Panc1 (cell line): ENCODE measurements at regions not wholly inside any gene's neighbourhood (a gene's known extent, or its start where the extent isn't known, plus 50 kb on each side); places are given as distances from the start of the nearest gene placed in this dataset.

Experiments
- ATAC-seq: fragments of 200-7000 bp; cut with Tn5 transposase; 2 replicates; pipeline ENCODE4 v1.9.1; 2020; ENCODE audit warnings: mild to moderate bottlenecking, moderate library complexity
- BruUV-seq: library from RNA; stranded (reverse); fragments of 400-500 nt; replicated peaks from 2 replicates; lab custom pipeline; 2021; lab: Mats Ljungman, UMichigan
- CTCF ChIA-PET: fragments of 300-600 bp; sonication (Branson Sonifier 250); formaldehyde crosslinking; loops from one replicate; lab custom pipeline; 2022; ENCODE audit warnings: antibody characterized with exemption; lab: Charles Lee
- POLR2A ChIA-PET: fragments of 300-600 bp; sonication (Branson Sonifier 250); formaldehyde crosslinking; loops from one replicate; lab custom pipeline; 2022; ENCODE audit warnings: antibody characterized with exemption; lab: Charles Lee
- DNase-seq: peaks from one replicate; pipeline ENCODE4 v3.0.0-alpha.2; 2010; ENCODE audit warnings: low read depth, low spot score
- H3K27ac ChIP-seq: 2 replicates; pipeline ENCODE4 v1.5.1; 2011; ENCODE audit warnings: mild to moderate bottlenecking, low read length, inconsistent platforms
- H3K27me3 ChIP-seq: fragments of 200-500 bp; sonication (Bioruptor generic); 2 replicates; pipeline ENCODE4 v1.6.0; 2014; ENCODE audit warnings: low read length, inconsistent platforms; ENCODE audit not compliant: control insufficient read depth, insufficient read depth
- H3K36me3 ChIP-seq: fragments of 200-500 bp; sonication (Bioruptor generic); 2 replicates; pipeline ENCODE4 v1.5.1; 2014; ENCODE audit warnings: inconsistent platforms, mild to moderate bottlenecking, low read length, moderate library complexity; ENCODE audit not compliant: control insufficient read depth, insufficient read depth
- H3K4me1 ChIP-seq: 2 replicates; pipeline ENCODE4 v1.5.1; 2011; ENCODE audit warnings: inconsistent platforms, mild to moderate bottlenecking, low read length, moderate library complexity; ENCODE audit not compliant: control insufficient read depth, insufficient read depth
- H3K4me3 ChIP-seq, 2 experiments: 2 replicates each; pipeline ENCODE4 v1.5.1; 2011 to 2012; ENCODE audit warnings: low read depth in 2 of 2, low read length in 2 of 2, mild to moderate bottlenecking in 2 of 2, inconsistent platforms in 1 of 2, moderate library complexity in 1 of 2
- H3K9me3 ChIP-seq: fragments of 200-500 bp; sonication (Bioruptor generic); 2 replicates; pipeline ENCODE4 v1.5.1; 2014; ENCODE audit warnings: low read depth, mild to moderate bottlenecking, inconsistent platforms, low read length, moderate library complexity; ENCODE audit not compliant: control insufficient read depth, insufficient read depth
- POLR2AphosphoS5 ChIP-seq: IDR thresholded peaks from 2 replicates; pipeline ENCODE4 v1.6.1; 2012; ENCODE audit warnings: mild to moderate bottlenecking, low read depth, low read length, moderate library complexity
- REST ChIP-seq, 2 experiments: IDR thresholded peaks; 2 replicates each; pipeline ENCODE4 v1.6.1; 2011 to 2012; ENCODE audit warnings: low read depth in 2 of 2, control low read depth in 1 of 2, low read length in 1 of 2, mild to moderate bottlenecking in 1 of 2, moderate library complexity in 1 of 2; ENCODE audit not compliant: insufficient read depth in 1 of 2
- SIN3A ChIP-seq: IDR thresholded peaks from 2 replicates; pipeline ENCODE4 v1.6.1; 2012; ENCODE audit warnings: low read depth, mild to moderate bottlenecking, low read length, moderate library complexity, borderline replicate concordance; ENCODE audit not compliant: insufficient read depth
- TCF7L2 ChIP-seq: IDR thresholded peaks from 2 replicates; pipeline ENCODE4 v1.6.1; 2011; ENCODE audit warnings: mild to moderate bottlenecking, low read depth, low read length, inconsistent platforms
- in situ Hi-C: cut with HindIII; loops from 2 replicates; pipeline ENCODE4 v1.10.0; 2016; ENCODE audit warnings: low sequenced_read_pairs, low pct_unique_long_range_greater_than_20kb
- intact Hi-C: fragments of 100-400 bp; cut with micrococcal nuclease; formaldehyde crosslinking; loops from one replicate; pipeline ENCODE4 v1.10.0; 2022; ENCODE audit not compliant: unreplicated experiment
- TF ChIP-seq, protein P1 (sequence below): fragments of 450-650 bp; IDR thresholded peaks from 2 replicates; pipeline ENCODE4 v1.5.1; 2017; ENCODE audit warnings: mild to moderate bottlenecking

DNA sequence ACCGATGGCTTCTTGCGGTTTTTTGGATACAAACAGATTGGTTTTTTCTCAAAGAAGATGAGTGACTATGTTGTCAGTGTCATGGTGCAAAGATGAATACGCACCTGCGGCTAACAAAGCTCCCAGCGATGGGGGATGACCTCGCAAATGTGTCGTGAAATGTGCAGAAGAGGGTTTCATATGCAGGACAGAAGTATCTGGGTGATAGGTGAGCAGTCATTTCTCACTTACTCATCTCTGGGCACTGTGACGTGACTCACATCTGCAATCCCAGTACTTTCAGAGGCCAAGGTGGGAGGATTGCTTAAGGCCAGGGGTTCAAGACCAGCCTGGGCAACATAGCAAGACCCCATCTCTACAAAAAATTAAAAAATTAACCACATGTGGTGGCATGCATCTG is 216.3 kb downstream of the ERMARD start:
- H3K27ac ChIP-seq: no peak overlapping the region
- no TSS peak for BruUV-seq
- intact Hi-C loops: no loop called here
- no peaks in the 10 kb centered on the region for H3K9me3 ChIP-seq
- TF ChIP-seq SIN3A (no peak), REST (IDR thresholded peaks at IDR 0.05; ENCODE audit: insufficient read depth in 1 of 2, low read depth in 2 of 2, low read length in 1 of 2) (no peak), TCF7L2 (no peak), POLR2AphosphoS5 (no peak)
- TF ChIP-seq, protein P1, sequence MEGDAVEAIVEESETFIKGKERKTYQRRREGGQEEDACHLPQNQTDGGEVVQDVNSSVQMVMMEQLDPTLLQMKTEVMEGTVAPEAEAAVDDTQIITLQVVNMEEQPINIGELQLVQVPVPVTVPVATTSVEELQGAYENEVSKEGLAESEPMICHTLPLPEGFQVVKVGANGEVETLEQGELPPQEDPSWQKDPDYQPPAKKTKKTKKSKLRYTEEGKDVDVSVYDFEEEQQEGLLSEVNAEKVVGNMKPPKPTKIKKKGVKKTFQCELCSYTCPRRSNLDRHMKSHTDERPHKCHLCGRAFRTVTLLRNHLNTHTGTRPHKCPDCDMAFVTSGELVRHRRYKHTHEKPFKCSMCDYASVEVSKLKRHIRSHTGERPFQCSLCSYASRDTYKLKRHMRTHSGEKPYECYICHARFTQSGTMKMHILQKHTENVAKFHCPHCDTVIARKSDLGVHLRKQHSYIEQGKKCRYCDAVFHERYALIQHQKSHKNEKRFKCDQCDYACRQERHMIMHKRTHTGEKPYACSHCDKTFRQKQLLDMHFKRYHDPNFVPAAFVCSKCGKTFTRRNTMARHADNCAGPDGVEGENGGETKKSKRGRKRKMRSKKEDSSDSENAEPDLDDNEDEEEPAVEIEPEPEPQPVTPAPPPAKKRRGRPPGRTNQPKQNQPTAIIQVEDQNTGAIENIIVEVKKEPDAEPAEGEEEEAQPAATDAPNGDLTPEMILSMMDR: no peak
- CTCF ChIA-PET: interaction anchor here (0.9 kb wide), 1 partner anchor 178 kb away, joined by 3 read pairs; no protein-coding TSS in a partner anchor
- no peaks in the 10 kb centered on the region for H3K4me1 ChIP-seq
- H3K36me3 ChIP-seq: no peaks in the 10 kb centered on the region
- DNase-seq (no peak), ATAC-seq (no peak)
- POLR2A ChIA-PET: no interaction called here
- in situ Hi-C loops: no loop called here
- H3K4me3 ChIP-seq: no peak overlapping the region
- no peaks in the 10 kb centered on the region; the same call in 1 of the 2 replicates for H3K27me3 ChIP-seq

- ATAC-seq: no peak
- no TSS peak for BruUV-seq
- Histone ChIP-seq H3K27me3 (no peaks in the 10 kb centered on the region; the same call in 1 of the 2 replicates), H3K4me1 (no peaks in the 10 kb centered on the region), H3K9me3 (no peaks in the 10 kb centered on the region), H3K27ac (no peak overlapping the region), H3K4me3 (no peak overlapping the region), H3K36me3 (no peaks in the 10 kb centered on the region)
- DNase-seq: no peak
- intact Hi-C loops: no loop called here
- ChIA-PET CTCF (interaction anchor here (0.7 to 0.9 kb wide), 2 partner anchors 41 to 176 kb away, joined by 3 read pairs; no protein-coding TSS in a partner anchor), POLR2A (no interaction called here)
- in situ Hi-C loops: no loop called here
- TF ChIP-seq REST (IDR thresholded peaks at IDR 0.05; ENCODE audit: insufficient read depth in 1 of 2, low read depth in 2 of 2, low read length in 1 of 2): no peak
- no peak for TF ChIP-seq POLR2AphosphoS5
- TF ChIP-seq TCF7L2: no peak
- TF ChIP-seq, protein P1: no peak
- no peak for TF ChIP-seq SIN3A
These were observed 215.1 kb downstream of the ERMARD start for GRCh38 chr6:169966312-169967181.
